Endothelial cell of umbilical vein (primary cell): ENCODE measurements at regions not wholly inside any gene's neighbourhood (a gene's known extent, or its start where the extent isn't known, plus 50 kb on each side); places are given as distances from the start of the nearest gene placed in this dataset.

Source experiments
- BruUV-seq: library from RNA; stranded (reverse); fragments of 400-500 nt; replicated peaks from 2 replicates; lab custom pipeline; 2021; lab: Mats Ljungman, UMichigan
- CTCF ChIA-PET: fragments of 300-600, 350-600 bp; sonication (Branson Sonifier 250); formaldehyde crosslinking; loops from one replicate; lab custom pipeline; 2021; ENCODE audit warnings: antibody characterized with exemption, inconsistent platforms; lab: Charles Lee
- POLR2A ChIA-PET: fragments of 300-600, 350-600 bp; sonication (Branson Sonifier 250); formaldehyde crosslinking; loops from one replicate; lab custom pipeline; 2021; ENCODE audit warnings: antibody characterized with exemption, inconsistent platforms; lab: Charles Lee
- DNase-seq: peaks from one replicate; pipeline ENCODE4 v3.0.0-alpha.2; 2011; ENCODE audit warnings: low read depth, low spot score
- FAIRE-seq: peaks from 2 replicates; lab custom pipeline; 2011; peaks lifted over from hg19 to GRCh38; lab: Jason Lieb, UNC
- H2AFZ ChIP-seq: 2 replicates; pipeline ENCODE4 v1.6.0; 2012; ENCODE audit warnings: low read depth, low read length, control low read depth, inconsistent platforms
- H3K27ac ChIP-seq: 2 replicates; pipeline ENCODE4 v1.5.1; 2011; ENCODE audit warnings: low read depth, mild to moderate bottlenecking, control low read depth, low read length, moderate library complexity; ENCODE audit not compliant: insufficient read depth
- H3K27me3 ChIP-seq, 2 experiments: 2 replicates each; pipeline versions ENCODE4 v1.6.0 to v1.6.1; 2011; ENCODE audit warnings: low read length in 2 of 2, mixed read lengths in 1 of 2; ENCODE audit not compliant: control insufficient read depth in 2 of 2, insufficient read depth in 2 of 2
- H3K36me3 ChIP-seq, 2 experiments: 2 replicates in 1 of 2; 3 replicates in 1 of 2; pipeline ENCODE4 v1.5.1; 2011; ENCODE audit warnings: low read length in 2 of 2, mild to moderate bottlenecking in 1 of 2, moderate library complexity in 1 of 2; ENCODE audit not compliant: control insufficient read depth in 2 of 2, insufficient read depth in 2 of 2; ENCODE audit errors: extremely low read depth in 1 of 2
- H3K4me1 ChIP-seq: 3 replicates; pipeline ENCODE4 v1.5.1; 2011; ENCODE audit warnings: mild to moderate bottlenecking, low read length; ENCODE audit not compliant: control insufficient read depth, insufficient read depth; ENCODE audit errors: extremely low read depth
- H3K4me2 ChIP-seq: 2 replicates; pipeline ENCODE4 v1.6.1; 2011; ENCODE audit warnings: low read length, control low read depth, mixed read lengths; ENCODE audit not compliant: insufficient read depth
- H3K4me3 ChIP-seq, 3 experiments: fragments of 200-600 bp in 1 of 3; sonication (generic), shearing (Covaris generic) in 1 of 3; replicated peaks in 1 of 3; 2 replicates each; pipeline ENCODE4 v1.5.1; 2011 to 2016; ENCODE audit warnings: control low read depth in 3 of 3, low read length in 3 of 3, mild to moderate bottlenecking in 2 of 3, inconsistent platforms in 1 of 3, low read depth in 1 of 3, moderate library complexity in 1 of 3; ENCODE audit not compliant: insufficient read depth in 1 of 3
- H3K79me2 ChIP-seq: 2 replicates; pipeline ENCODE4 v1.6.0; 2012; ENCODE audit warnings: low read length, inconsistent platforms; ENCODE audit not compliant: control insufficient read depth, insufficient read depth
- H3K9ac ChIP-seq: replicated peaks from 2 replicates; pipeline ENCODE3; 2011; ENCODE audit warnings: low read length, control low read depth; ENCODE audit not compliant: insufficient read depth; ENCODE audit errors: extremely low read depth
- H3K9me1 ChIP-seq: replicated peaks from 3 replicates; pipeline ENCODE4 v1.6.0; 2011; ENCODE audit warnings: mild to moderate bottlenecking, low read length; ENCODE audit not compliant: control insufficient read depth, insufficient read depth; ENCODE audit errors: extremely low read depth
- H3K9me3 ChIP-seq: replicated peaks from 2 replicates; pipeline ENCODE4 v1.5.1; 2012; ENCODE audit warnings: low read length, inconsistent platforms; ENCODE audit not compliant: control insufficient read depth, insufficient read depth
- H4K20me1 ChIP-seq: replicated peaks from 2 replicates; pipeline ENCODE3; 2011; ENCODE audit warnings: mild to moderate bottlenecking, low read length; ENCODE audit not compliant: control insufficient read depth, insufficient read depth; ENCODE audit errors: extremely low read depth
- EZH2 ChIP-seq: IDR thresholded peaks from 2 replicates; pipeline ENCODE4 v1.6.1; 2012; ENCODE audit warnings: borderline replicate concordance, low read depth, mild to moderate bottlenecking, moderate library complexity, low read length, inconsistent platforms; ENCODE audit not compliant: severe bottlenecking
- FOS ChIP-seq: IDR thresholded peaks from 2 replicates; pipeline ENCODE4 v1.6.1; 2011; ENCODE audit warnings: mild to moderate bottlenecking, low read length, moderate library complexity, borderline replicate concordance; ENCODE audit not compliant: insufficient read depth
- JUN ChIP-seq: IDR thresholded peaks from 2 replicates; pipeline ENCODE4 v1.6.1; 2011; ENCODE audit warnings: borderline replicate concordance, low read depth; ENCODE audit not compliant: insufficient read length, insufficient read depth
- MAX ChIP-seq: IDR thresholded peaks from 2 replicates; pipeline ENCODE4 v1.6.1; 2011; ENCODE audit not compliant: insufficient read depth, insufficient read length
- MYC ChIP-seq: IDR thresholded peaks from one replicate; pipeline ENCODE4 v1.6.1; 2011; ENCODE audit warnings: mild to moderate bottlenecking, low read depth, low read length
- POLR2A ChIP-seq: IDR thresholded peaks from 2 replicates; pipeline ENCODE4 v1.6.1; 2012; ENCODE audit warnings: low read depth, mild to moderate bottlenecking, control low read depth, low read length
- dilution Hi-C: fragments of 300-500 bp; cut with MboI; formaldehyde crosslinking; loops from one replicate; pipeline ENCODE4 v1.15.0; 2019; ENCODE audit warnings: low sequenced_read_pairs; ENCODE audit not compliant: extremely low pct_ligation_motif_present
- intact Hi-C: fragments of 100-400 bp; cut with micrococcal nuclease; formaldehyde crosslinking; loops from one replicate; pipeline ENCODE4 v1.10.0; 2022
- TF ChIP-seq, protein P1 (sequence below), 2 donors: IDR thresholded peaks; 1 replicate in 1 of 2; 2 replicates in 1 of 2; pipeline ENCODE4 v1.5.1; 2011; ENCODE audit warnings: low read length in 2 of 2, mild to moderate bottlenecking in 2 of 2, moderate library complexity in 2 of 2, control low read depth in 1 of 2, inconsistent platforms in 1 of 2, low read depth in 1 of 2; ENCODE audit not compliant: insufficient read depth in 1 of 2; ENCODE audit errors: extremely low read depth in 1 of 2

GRCh38 chr17:77462090-77462489, 321.3 kb downstream of the SEC14L1 start:
- CTCF ChIA-PET, result interaction anchor here (1.4 kb wide), 1 partner anchor 10 kb away, joined by 4 read pairs; no protein-coding TSS in a partner anchor
- FAIRE-seq, result peak; percentile 37

More at GRCh38 chr17:77462090-77462489, 321.3 kb downstream of the SEC14L1 start:
- TF ChIP-seq MAX (no peak), JUN (no peak), POLR2A (no peak), EZH2 (no peak), MYC (no peak), FOS (no peak)
- TF ChIP-seq, protein P1, sequence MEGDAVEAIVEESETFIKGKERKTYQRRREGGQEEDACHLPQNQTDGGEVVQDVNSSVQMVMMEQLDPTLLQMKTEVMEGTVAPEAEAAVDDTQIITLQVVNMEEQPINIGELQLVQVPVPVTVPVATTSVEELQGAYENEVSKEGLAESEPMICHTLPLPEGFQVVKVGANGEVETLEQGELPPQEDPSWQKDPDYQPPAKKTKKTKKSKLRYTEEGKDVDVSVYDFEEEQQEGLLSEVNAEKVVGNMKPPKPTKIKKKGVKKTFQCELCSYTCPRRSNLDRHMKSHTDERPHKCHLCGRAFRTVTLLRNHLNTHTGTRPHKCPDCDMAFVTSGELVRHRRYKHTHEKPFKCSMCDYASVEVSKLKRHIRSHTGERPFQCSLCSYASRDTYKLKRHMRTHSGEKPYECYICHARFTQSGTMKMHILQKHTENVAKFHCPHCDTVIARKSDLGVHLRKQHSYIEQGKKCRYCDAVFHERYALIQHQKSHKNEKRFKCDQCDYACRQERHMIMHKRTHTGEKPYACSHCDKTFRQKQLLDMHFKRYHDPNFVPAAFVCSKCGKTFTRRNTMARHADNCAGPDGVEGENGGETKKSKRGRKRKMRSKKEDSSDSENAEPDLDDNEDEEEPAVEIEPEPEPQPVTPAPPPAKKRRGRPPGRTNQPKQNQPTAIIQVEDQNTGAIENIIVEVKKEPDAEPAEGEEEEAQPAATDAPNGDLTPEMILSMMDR (IDR thresholded peaks at IDR 0.05; ENCODE audit: extremely low read depth in 1 of 2, insufficient read depth in 1 of 2, low read depth in 1 of 2, low read length in 2 of 2), result no peak
- Histone ChIP-seq H3K36me3 (no peaks in the 10 kb centered on the region), H3K4me1 (peaks cover 15% of the 10 kb centered on the region), H2AFZ (no peak overlapping the region), H3K27ac (no peak overlapping the region), H3K4me3 (no peak overlapping the region), H3K9me1 (no peaks in the 10 kb centered on the region), H3K9me3 (no peaks in the 10 kb centered on the region), H3K27me3 (no peaks in the 10 kb centered on the region), H3K4me2 (no peak overlapping the region), H3K79me2 (peaks cover 22% of the 10 kb centered on the region), H3K9ac (no peak overlapping the region), H4K20me1 (no peaks in the 10 kb centered on the region)
- dilution Hi-C loops (no loop called here), intact Hi-C loops (no loop called here)
- POLR2A ChIA-PET, result no interaction called here
- no TSS peak for BruUV-seq
- DNase-seq, result no peak
